KOPT-K1 (cell line): ENCODE measurements at regions not wholly inside any gene's neighbourhood (a gene's known extent, or its start where the extent isn't known, plus 50 kb on each side); places are given as distances from the start of the nearest gene placed in this dataset.

Source experiments
- H3K27ac ChIP-seq: fragments of 200-600 bp; sonication (generic); 2 replicates; pipeline ENCODE4 v1.5.1; 2016; ENCODE audit warnings: antibody characterized with exemption, mild to moderate bottlenecking, low read depth, low read length; ENCODE audit not compliant: poor library complexity, severe bottlenecking
- H3K36me3 ChIP-seq: fragments of 200-600 bp; sonication (generic); 2 replicates; pipeline ENCODE4 v1.5.1; 2017; ENCODE audit warnings: antibody characterized with exemption, mild to moderate bottlenecking, low read length, moderate library complexity; ENCODE audit not compliant: insufficient read depth
- H3K9me3 ChIP-seq: fragments of 200-600 bp; sonication (generic); 2 replicates; pipeline ENCODE4 v1.5.1; 2017; ENCODE audit warnings: antibody characterized with exemption, low read length, mild to moderate bottlenecking; ENCODE audit not compliant: insufficient read depth, poor library complexity, severe bottlenecking

- no peaks in the 10 kb centered on the region for H3K36me3 ChIP-seq
- no peak overlapping the region for H3K27ac ChIP-seq
- peaks cover 3% of the 10 kb centered on the region for H3K9me3 ChIP-seq
Measured at GRCh38 chr2:14520385-14520945, 112.1 kb upstream of the LRATD1 start.

- H3K27ac ChIP-seq = no peak overlapping the region
- peaks cover 3% of the 10 kb centered on the region for H3K9me3 ChIP-seq
- no peaks in the 10 kb centered on the region for H3K36me3 ChIP-seq
Measured at GRCh38 chr2:14524041-14524802, 108.3 kb upstream of the LRATD1 start.

- no peaks in the 10 kb centered on the region for H3K36me3 ChIP-seq
- H3K9me3 ChIP-seq = peaks cover 3% of the 10 kb centered on the region
- no peak overlapping the region for H3K27ac ChIP-seq
Measured at GRCh38 chr2:14524803-14525080, 107.8 kb upstream of the LRATD1 start.

DNA sequence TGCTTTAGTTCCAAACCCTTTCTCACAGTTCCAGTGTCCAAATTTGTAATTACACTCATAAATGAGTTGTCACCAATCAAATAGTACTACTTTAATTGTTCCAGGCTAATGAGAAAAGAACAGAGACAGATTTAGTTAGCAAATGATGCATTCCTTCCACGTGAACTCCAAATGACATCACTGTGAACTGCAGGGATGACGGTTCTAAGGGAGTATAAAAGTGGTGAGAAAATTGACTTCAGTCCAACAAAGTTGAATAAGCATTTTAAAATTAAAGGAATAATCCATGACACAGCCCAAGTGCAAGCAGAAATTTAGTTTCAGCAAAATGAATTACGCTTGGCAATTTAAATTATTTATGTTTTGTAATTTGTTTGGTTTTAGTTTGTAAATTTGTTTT is 102.0 kb upstream of the LRATD1 start:
- Histone ChIP-seq H3K27ac (no peak overlapping the region), H3K9me3 (no peaks in the 10 kb centered on the region), H3K36me3 (no peaks in the 10 kb centered on the region)

DNA sequence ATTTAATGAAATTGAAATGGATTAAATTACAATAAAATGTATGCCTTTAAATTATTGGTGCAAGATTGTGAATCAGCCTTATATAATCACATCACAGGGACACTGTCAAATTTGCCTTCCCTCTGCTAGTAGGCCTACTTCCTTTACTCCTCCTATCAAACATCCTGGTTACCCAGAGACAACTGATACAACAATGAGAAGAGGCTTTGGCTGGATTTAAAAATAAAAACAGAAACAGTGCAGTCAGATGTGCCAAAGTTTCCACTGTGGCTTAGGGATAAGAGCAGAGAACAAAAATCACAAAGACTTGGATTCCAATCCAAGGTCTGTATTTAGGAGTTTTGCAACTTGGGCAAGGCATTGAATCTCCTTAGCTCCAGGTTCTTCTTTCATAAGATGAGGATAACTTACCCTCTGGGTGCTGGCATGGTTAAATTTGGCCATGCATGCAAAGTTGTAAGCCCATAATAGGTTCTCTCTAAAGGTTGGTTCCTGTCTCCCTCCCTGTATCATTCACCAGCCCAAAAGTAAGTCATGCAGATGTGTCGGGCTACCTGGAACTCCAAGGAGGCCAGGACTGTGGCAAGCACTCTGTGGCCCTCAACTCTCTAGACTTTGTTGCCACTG is 99.3 kb upstream of the LRATD1 start:
- H3K36me3 ChIP-seq = no peaks in the 10 kb centered on the region
- no peak overlapping the region for H3K27ac ChIP-seq
- no peaks in the 10 kb centered on the region for H3K9me3 ChIP-seq

DNA sequence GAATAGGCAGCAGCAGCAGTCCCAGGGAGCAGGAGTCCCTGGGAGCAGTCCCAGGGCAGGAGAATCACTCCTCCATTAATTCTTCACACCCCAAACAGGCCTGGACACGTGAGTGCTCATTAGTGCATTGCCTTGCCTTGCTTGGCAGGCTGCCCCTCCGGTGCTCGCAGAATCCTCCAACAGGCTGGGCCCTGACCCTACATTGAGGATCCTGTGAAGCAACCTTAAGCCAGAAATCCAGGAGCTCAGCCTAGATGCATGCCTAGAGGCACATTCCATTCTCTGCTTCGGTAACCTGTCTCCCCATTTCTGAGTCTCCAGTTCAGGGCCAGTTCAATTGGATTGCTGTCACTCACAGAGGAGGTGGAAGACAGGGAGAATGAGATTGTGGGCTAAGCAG is 97.4 kb upstream of the LRATD1 start:
- H3K27ac ChIP-seq = no peak overlapping the region
- no peaks in the 10 kb centered on the region for H3K36me3 ChIP-seq
- H3K9me3 ChIP-seq = no peaks in the 10 kb centered on the region

DNA sequence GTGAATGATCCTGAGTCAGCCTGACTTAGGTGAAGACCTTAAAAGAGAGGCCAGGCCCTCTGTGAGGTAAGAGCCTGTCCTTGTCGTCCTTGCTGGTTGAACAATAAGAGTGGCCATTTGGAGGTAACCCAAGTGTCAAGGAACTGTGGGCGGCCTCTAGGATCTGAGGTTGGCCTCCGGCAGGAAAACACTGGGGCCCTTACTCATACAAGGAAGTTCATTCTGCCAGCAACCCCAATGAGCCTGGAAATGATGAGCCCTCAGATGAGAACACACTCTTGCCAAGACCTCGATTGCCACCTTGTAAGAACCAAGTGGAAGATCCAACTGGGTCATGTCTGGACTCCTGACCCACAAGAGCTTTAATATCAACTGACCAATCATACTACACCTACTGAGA is 95.5 kb upstream of the LRATD1 start:
- H3K9me3 ChIP-seq = no peaks in the 10 kb centered on the region
- no peak overlapping the region for H3K27ac ChIP-seq
- H3K36me3 ChIP-seq = no peaks in the 10 kb centered on the region

DNA sequence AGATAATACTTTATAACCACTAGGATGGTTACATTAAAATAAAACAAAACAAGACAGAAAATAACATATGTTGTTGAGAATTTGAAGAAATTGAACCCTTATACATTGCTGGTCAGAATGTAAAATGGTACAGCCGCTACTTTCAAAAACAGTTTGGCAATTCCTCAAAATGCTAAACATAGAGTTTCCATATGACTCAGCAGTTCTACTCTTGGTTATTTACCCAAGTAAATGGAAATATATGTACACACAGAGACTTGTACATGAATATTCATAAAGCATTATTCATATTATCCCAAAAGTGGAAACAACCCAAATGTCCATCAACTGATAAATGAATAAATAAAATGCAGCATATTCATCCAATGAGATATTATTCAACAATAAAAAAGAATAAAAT is 92.5 kb upstream of the LRATD1 start:
- Histone ChIP-seq H3K9me3 (no peaks in the 10 kb centered on the region), H3K36me3 (no peaks in the 10 kb centered on the region), H3K27ac (no peak overlapping the region)

DNA sequence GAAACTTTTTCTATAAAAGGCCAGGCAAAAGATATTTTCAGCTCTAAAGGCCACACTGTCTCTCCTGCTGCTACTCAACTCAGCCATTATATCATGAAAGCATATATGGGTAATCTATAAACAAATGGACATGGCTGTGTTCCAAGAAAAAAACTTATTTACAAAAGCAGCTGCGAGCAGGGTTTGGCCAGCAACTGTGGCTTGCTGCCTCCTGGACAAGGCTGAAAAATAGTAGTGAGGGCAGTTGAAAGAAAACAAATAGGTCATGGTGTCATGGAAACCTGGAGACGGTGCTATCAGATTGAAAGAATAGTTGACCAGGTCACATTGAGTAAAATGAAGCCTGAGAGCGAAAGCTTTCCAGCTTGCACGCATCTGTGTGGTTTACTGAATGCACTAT is 89.2 kb upstream of the LRATD1 start:
- H3K36me3 ChIP-seq = no peaks in the 10 kb centered on the region
- no peak overlapping the region for H3K27ac ChIP-seq
- no peaks in the 10 kb centered on the region for H3K9me3 ChIP-seq

DNA sequence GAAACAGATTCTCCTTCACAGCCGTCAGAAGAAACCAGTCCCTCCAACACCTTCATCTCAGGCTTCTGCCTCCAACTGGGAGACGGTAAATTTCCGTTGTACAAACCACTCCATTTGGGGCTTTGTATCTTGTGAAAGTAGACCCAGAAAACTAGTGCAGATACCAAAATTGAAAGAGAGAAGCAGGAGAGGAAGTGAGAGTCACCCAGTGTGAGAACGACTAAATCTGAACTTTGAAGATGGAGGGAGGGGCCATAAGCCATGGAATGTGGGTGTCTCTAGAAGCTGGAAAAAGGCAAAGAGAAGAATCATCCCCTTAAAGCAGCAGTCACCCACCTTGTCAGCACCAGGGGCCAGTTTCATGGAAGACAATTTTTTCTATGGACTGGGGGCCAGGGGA is 88.3 kb upstream of the LRATD1 start:
- Histone ChIP-seq H3K36me3 (no peaks in the 10 kb centered on the region), H3K27ac (no peak overlapping the region), H3K9me3 (no peaks in the 10 kb centered on the region)

- Histone ChIP-seq H3K36me3 (no peaks in the 10 kb centered on the region), H3K9me3 (no peaks in the 10 kb centered on the region), H3K27ac (no peak overlapping the region)
Measured at GRCh38 chr2:14547830-14548229, 84.7 kb upstream of the LRATD1 start.

GRCh38 chr2:14550658-14551057 is 81.9 kb upstream of the LRATD1 start:
- H3K9me3 ChIP-seq = no peaks in the 10 kb centered on the region
- no peak overlapping the region for H3K27ac ChIP-seq
- H3K36me3 ChIP-seq = no peaks in the 10 kb centered on the region

GRCh38 chr2:14551069-14551468 is 81.4 kb upstream of the LRATD1 start:
- Histone ChIP-seq H3K36me3 (no peaks in the 10 kb centered on the region), H3K27ac (no peak overlapping the region), H3K9me3 (no peaks in the 10 kb centered on the region)

DNA sequence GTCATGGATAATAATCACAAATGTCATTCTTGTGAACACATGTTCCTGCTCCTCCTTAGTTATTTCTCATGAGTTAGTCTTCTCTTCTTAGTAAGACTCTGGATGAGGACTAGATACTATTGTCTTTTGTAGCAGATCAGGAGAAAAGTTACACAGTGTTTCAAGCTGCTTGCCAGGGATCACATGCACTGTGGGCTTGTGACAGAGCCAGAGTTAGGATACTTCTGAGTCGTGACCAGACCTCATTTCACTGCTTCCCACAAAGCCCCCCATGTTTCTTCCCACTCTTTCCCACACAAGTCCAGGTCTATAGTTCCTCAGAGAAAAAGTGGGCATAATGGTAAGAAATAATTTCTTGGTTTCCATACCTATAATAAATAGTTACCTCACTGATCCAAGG is 80.2 kb upstream of the LRATD1 start:
- Histone ChIP-seq H3K27ac (no peak overlapping the region), H3K9me3 (no peaks in the 10 kb centered on the region), H3K36me3 (no peaks in the 10 kb centered on the region)

GRCh38 chr2:14552818-14553217 is 79.7 kb upstream of the LRATD1 start:
- no peak overlapping the region for H3K27ac ChIP-seq
- H3K9me3 ChIP-seq = no peaks in the 10 kb centered on the region
- no peaks in the 10 kb centered on the region for H3K36me3 ChIP-seq
